ENCODE measurements at regions not wholly inside any gene's neighbourhood (a gene's known extent, or its start where the extent isn't known, plus 50 kb on each side); places are given as distances from the start of the nearest gene placed in this dataset.

GRCh38 chr4:85260064-85260463 is 214.9 kb upstream of the ARHGAP24 start:
- no peak for TF ChIP-seq CTCF (IDR thresholded peaks at IDR 0.05)

DNA sequence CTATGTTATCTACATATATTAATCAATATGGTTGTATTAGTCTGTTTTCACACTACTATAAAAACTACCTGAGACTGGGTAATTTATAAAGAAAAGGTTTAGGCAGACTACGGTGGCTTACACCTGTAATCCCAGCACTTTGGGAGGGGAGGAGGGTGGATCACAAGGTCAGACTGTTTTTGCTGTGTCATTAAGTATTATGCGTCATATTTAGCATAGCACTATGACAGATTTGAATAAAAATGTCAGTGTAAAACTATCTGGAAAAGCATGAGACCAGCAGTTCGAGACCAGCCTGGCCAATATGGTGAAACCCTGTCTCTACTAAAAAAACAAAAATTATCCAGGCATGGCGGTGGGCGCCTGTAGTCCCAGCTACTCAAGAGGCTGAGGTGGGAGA is 209.7 kb upstream of the ARHGAP24 start:
- no peak for TF ChIP-seq CTCF (IDR thresholded peaks at IDR 0.05)

DNA sequence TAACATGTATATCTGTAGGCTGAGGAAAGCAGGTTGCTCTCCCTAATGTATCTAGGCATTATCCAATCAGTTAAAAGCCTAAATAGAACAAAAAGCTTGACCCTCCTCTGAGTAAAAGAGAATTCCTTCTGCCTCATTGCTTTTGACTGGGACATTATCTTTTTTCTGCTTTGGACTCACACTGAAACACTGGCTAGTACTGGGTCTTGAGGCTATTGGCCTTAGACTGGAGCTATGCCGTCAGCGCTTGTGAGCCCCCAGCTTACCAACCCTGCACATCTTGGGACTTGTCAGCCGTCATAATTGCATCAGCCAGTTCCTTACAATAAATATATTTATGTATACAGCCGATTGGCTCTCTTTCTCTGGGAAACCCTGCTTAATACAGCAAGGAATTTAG is 206.8 kb upstream of the ARHGAP24 start:
- TF ChIP-seq CTCF (IDR thresholded peaks at IDR 0.05), result no peak

- no peak for TF ChIP-seq CTCF (IDR thresholded peaks at IDR 0.05)
These were observed 206.0 kb upstream of the ARHGAP24 start for GRCh38 chr4:85268961-85269360.

- no peak for TF ChIP-seq CTCF (IDR thresholded peaks at IDR 0.05)
These were observed 200.0 kb upstream of the ARHGAP24 start for GRCh38 chr4:85274955-85275354.

- TF ChIP-seq CTCF (IDR thresholded peaks at IDR 0.05), result no peak
These were observed 194.0 kb upstream of the ARHGAP24 start for GRCh38 chr4:85280963-85281362.

DNA sequence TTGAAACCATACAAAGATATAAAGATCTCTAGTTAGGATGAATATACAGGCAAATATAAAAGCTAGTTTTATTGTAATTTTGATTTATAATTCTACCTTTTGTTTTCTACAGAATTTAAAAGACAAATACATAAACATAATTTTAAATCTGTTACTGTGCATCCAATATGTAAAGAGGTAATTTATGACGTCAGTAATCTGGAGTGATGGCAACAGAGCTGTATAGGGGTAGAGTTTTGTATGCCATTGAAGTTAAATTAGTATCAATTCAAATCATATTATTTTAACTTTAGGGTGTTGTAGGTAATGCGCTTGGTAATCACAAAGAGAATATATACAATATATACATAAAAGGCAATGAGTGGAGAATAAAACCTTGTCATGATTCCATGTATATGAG is 183.7 kb upstream of the ARHGAP24 start:
- no peak for TF ChIP-seq CTCF (IDR thresholded peaks at IDR 0.05)

GRCh38 chr4:85298037-85298436 is 176.9 kb upstream of the ARHGAP24 start:
- TF ChIP-seq CTCF (IDR thresholded peaks at IDR 0.05), result no peak
